ENCODE measurements at regions not wholly inside any gene's neighbourhood (a gene's known extent, or its start where the extent isn't known, plus 50 kb on each side); places are given as distances from the start of the nearest gene placed in this dataset.

- Mint-ChIP-seq H3K4me3 (ENCODE audit: unreplicated experiment) (peak overlapping the region; percentile 89), H3K36me3 (ENCODE audit: unreplicated experiment) (no peaks in the 10 kb centered on the region), H3K4me1 (ENCODE audit: low read depth, unreplicated experiment) (peaks cover 59% of the 10 kb centered on the region), H3K9me3 (ENCODE audit: unreplicated experiment) (peaks cover 28% of the 10 kb centered on the region), H3K27me3 (ENCODE audit: unreplicated experiment) (peaks cover 10% of the 10 kb centered on the region), H3K27ac (ENCODE audit: unreplicated experiment) (peak overlapping the region; percentile 100)
- TF ChIP-seq CTCF (IDR thresholded peaks at IDR 0.05; ENCODE audit: partially characterized antibody, unreplicated experiment): no peak
- DNase-seq: no peak
Measured at GRCh38 chr5:88666761-88667495, 216.1 kb downstream of the MEF2C start.

- peaks cover 17% of the 10 kb centered on the region for H3K27me3 Mint-ChIP-seq (ENCODE audit: unreplicated experiment)
- peaks cover 55% of the 10 kb centered on the region for H3K4me1 Mint-ChIP-seq (ENCODE audit: low read depth, unreplicated experiment)
- peak overlapping the region; percentile 89 for H3K4me3 Mint-ChIP-seq (ENCODE audit: unreplicated experiment)
- peak overlapping the region; percentile 100 for H3K27ac Mint-ChIP-seq (ENCODE audit: unreplicated experiment)
- peaks cover 32% of the 10 kb centered on the region for H3K9me3 Mint-ChIP-seq (ENCODE audit: unreplicated experiment)
- peak; percentile 61 for DNase-seq
- no peak for TF ChIP-seq CTCF (IDR thresholded peaks at IDR 0.05; ENCODE audit: partially characterized antibody, unreplicated experiment)
- H3K36me3 Mint-ChIP-seq (ENCODE audit: unreplicated experiment): no peaks in the 10 kb centered on the region
Measured at GRCh38 chr5:88665750-88666215, 217.2 kb downstream of the MEF2C start.

- Mint-ChIP-seq H3K36me3 (ENCODE audit: unreplicated experiment) (no peaks in the 10 kb centered on the region), H3K27me3 (ENCODE audit: unreplicated experiment) (peaks cover 17% of the 10 kb centered on the region), H3K4me1 (ENCODE audit: low read depth, unreplicated experiment) (peaks cover 49% of the 10 kb centered on the region), H3K27ac (ENCODE audit: unreplicated experiment) (peak overlapping the region; percentile 66), H3K9me3 (ENCODE audit: unreplicated experiment) (peaks cover 35% of the 10 kb centered on the region), H3K4me3 (ENCODE audit: unreplicated experiment) (peak overlapping the region; percentile 89)
- TF ChIP-seq CTCF (IDR thresholded peaks at IDR 0.05; ENCODE audit: partially characterized antibody, unreplicated experiment): no peak
- no peak for DNase-seq
Measured at GRCh38 chr5:88664645-88665044, 218.3 kb downstream of the MEF2C start.

GRCh38 chr5:88663793-88664216 lies 219.2 kb downstream of the MEF2C start:
- Mint-ChIP-seq H3K27me3 (ENCODE audit: unreplicated experiment) (peaks cover 17% of the 10 kb centered on the region), H3K36me3 (ENCODE audit: unreplicated experiment) (no peaks in the 10 kb centered on the region), H3K9me3 (ENCODE audit: unreplicated experiment) (peaks cover 35% of the 10 kb centered on the region), H3K4me1 (ENCODE audit: low read depth, unreplicated experiment) (peaks cover 44% of the 10 kb centered on the region), H3K4me3 (ENCODE audit: unreplicated experiment) (peak overlapping the region; percentile 82), H3K27ac (ENCODE audit: unreplicated experiment) (peak overlapping the region; percentile 36)
- no peak for DNase-seq
- TF ChIP-seq CTCF (IDR thresholded peaks at IDR 0.05; ENCODE audit: partially characterized antibody, unreplicated experiment): no peak

- no peak for TF ChIP-seq CTCF (IDR thresholded peaks at IDR 0.05; ENCODE audit: partially characterized antibody, unreplicated experiment)
- Mint-ChIP-seq H3K27me3 (ENCODE audit: unreplicated experiment) (peaks cover 16% of the 10 kb centered on the region), H3K27ac (ENCODE audit: unreplicated experiment) (peak overlapping the region; percentile 77), H3K9me3 (ENCODE audit: unreplicated experiment) (peaks cover 29% of the 10 kb centered on the region), H3K36me3 (ENCODE audit: unreplicated experiment) (no peaks in the 10 kb centered on the region), H3K4me1 (ENCODE audit: low read depth, unreplicated experiment) (peaks cover 35% of the 10 kb centered on the region), H3K4me3 (ENCODE audit: unreplicated experiment) (peak overlapping the region; percentile 79)
- no peak for DNase-seq
Measured at GRCh38 chr5:88662846-88663245, 220.1 kb downstream of the MEF2C start.
